Skeletal muscle tissue (tissue), 3 donors: ENCODE measurements at regions not wholly inside any gene's neighbourhood (a gene's known extent, or its start where the extent isn't known, plus 50 kb on each side); places are given as distances from the start of the nearest gene placed in this dataset.
A peak's percentile ranks its signal among the peaks of the same experiment; 100 is the strongest.
"Not testable (repeated sequence)": the region's sequence is repeated elsewhere in the genome, so short reads cannot be mapped to it uniquely, and the experiment has no call there.

ENCODE experiments used
- H3K27ac ChIP-seq: one replicate; pipeline ENCODE4 v1.7.0; 2013; ENCODE audit warnings: mild to moderate bottlenecking, low read depth, low read length, inconsistent platforms
- H3K27me3 ChIP-seq, 3 donors: one replicate each; pipeline ENCODE4 v1.7.0; 2013; ENCODE audit warnings: low read length in 3 of 3; ENCODE audit not compliant: control insufficient read depth in 3 of 3, insufficient read depth in 3 of 3
- H3K36me3 ChIP-seq, 3 donors: one replicate each; pipeline ENCODE4 v1.7.0; 2013; ENCODE audit warnings: low read length in 3 of 3; ENCODE audit not compliant: control insufficient read depth in 3 of 3, insufficient read depth in 3 of 3
- H3K4me1 ChIP-seq, 3 donors: one replicate each; pipeline ENCODE4 v1.7.0; 2013; ENCODE audit warnings: low read length in 3 of 3, mild to moderate bottlenecking in 3 of 3; ENCODE audit not compliant: control insufficient read depth in 3 of 3, insufficient read depth in 3 of 3
- H3K4me3 ChIP-seq, 3 donors: one replicate each; pipeline ENCODE4 v1.7.0; 2013; ENCODE audit warnings: low read length in 3 of 3
- H3K9ac ChIP-seq, 3 donors: one replicate each; pipeline ENCODE4 v1.7.0; 2013; ENCODE audit warnings: low read length in 3 of 3, mild to moderate bottlenecking in 3 of 3, moderate library complexity in 2 of 3, low read depth in 1 of 3
- H3K9me3 ChIP-seq, 3 donors: one replicate each; pipeline ENCODE4 v1.7.0; 2013; ENCODE audit warnings: low read length in 3 of 3; ENCODE audit not compliant: control insufficient read depth in 3 of 3
- donor health status: Osteomylitis.

- Histone ChIP-seq H3K9ac (no peak overlapping the region), H3K9me3 (no peaks in the 10 kb centered on the region), H3K4me3 (no peak overlapping the region), H3K36me3 (no peaks in the 10 kb centered on the region), H3K27me3 (no peaks in the 10 kb centered on the region), H3K4me1 (no peaks in the 10 kb centered on the region), H3K27ac (no peak overlapping the region)
Observed at GRCh38 chrX:125641405-125641804, 321.7 kb downstream of the TEX13C start.

GRCh38 chrX:125646195-125646594 lies 326.5 kb downstream of the TEX13C start:
- no peak overlapping the region for H3K9ac ChIP-seq
- H3K4me3 ChIP-seq = no peak overlapping the region
- no peaks in the 10 kb centered on the region for H3K9me3 ChIP-seq
- H3K27ac ChIP-seq = no peak overlapping the region
- H3K4me1 ChIP-seq = no peaks in the 10 kb centered on the region
- no peaks in the 10 kb centered on the region for H3K36me3 ChIP-seq
- no peaks in the 10 kb centered on the region for H3K27me3 ChIP-seq

- Histone ChIP-seq H3K36me3 (no peaks in the 10 kb centered on the region), H3K9me3 (no peaks in the 10 kb centered on the region), H3K9ac (no peak overlapping the region), H3K27me3 (no peaks in the 10 kb centered on the region), H3K4me3 (no peak overlapping the region), H3K27ac (no peak overlapping the region), H3K4me1 (no peaks in the 10 kb centered on the region)
Observed at GRCh38 chrX:125651426-125651825, 331.8 kb downstream of the TEX13C start.

- Histone ChIP-seq H3K4me3 (no peak overlapping the region), H3K4me1 (no peaks in the 10 kb centered on the region), H3K27me3 (no peaks in the 10 kb centered on the region), H3K9me3 (no peaks in the 10 kb centered on the region), H3K9ac (no peak overlapping the region), H3K27ac (no peak overlapping the region), H3K36me3 (no peaks in the 10 kb centered on the region)
Observed at GRCh38 chrX:125654501-125654900, 334.8 kb downstream of the TEX13C start.

GRCh38 chrX:125673758-125674157 lies 354.1 kb downstream of the TEX13C start:
- no peaks in the 10 kb centered on the region for H3K9me3 ChIP-seq
- H3K4me3 ChIP-seq = peak overlapping the region in 1 of 3 donors; percentile 1
- H3K36me3 ChIP-seq = no peaks in the 10 kb centered on the region
- H3K9ac ChIP-seq = no peak overlapping the region
- H3K4me1 ChIP-seq = no peaks in the 10 kb centered on the region
- H3K27me3 ChIP-seq = no peaks in the 10 kb centered on the region
- no peak overlapping the region for H3K27ac ChIP-seq

GRCh38 chrX:125678258-125678657 lies 358.6 kb downstream of the TEX13C start:
- H3K4me3 ChIP-seq = no peak overlapping the region
- H3K9me3 ChIP-seq = no peaks in the 10 kb centered on the region
- no peaks in the 10 kb centered on the region for H3K36me3 ChIP-seq
- H3K27ac ChIP-seq = no peak overlapping the region
- no peaks in the 10 kb centered on the region for H3K4me1 ChIP-seq
- no peaks in the 10 kb centered on the region for H3K27me3 ChIP-seq
- no peak overlapping the region for H3K9ac ChIP-seq

GRCh38 chrX:125680366-125680765 lies 360.7 kb downstream of the TEX13C start:
- Histone ChIP-seq H3K4me1 (no peaks in the 10 kb centered on the region), H3K4me3 (no peak overlapping the region), H3K27ac (no peak overlapping the region), H3K9me3 (no peaks in the 10 kb centered on the region), H3K36me3 (no peaks in the 10 kb centered on the region), H3K27me3 (no peaks in the 10 kb centered on the region), H3K9ac (no peak overlapping the region)

- Histone ChIP-seq H3K9me3 (no peaks in the 10 kb centered on the region), H3K36me3 (no peaks in the 10 kb centered on the region), H3K27ac (no peak overlapping the region), H3K4me1 (no peaks in the 10 kb centered on the region), H3K9ac (no peak overlapping the region), H3K27me3 (no peaks in the 10 kb centered on the region), H3K4me3 (no peak overlapping the region)
Observed at GRCh38 chrX:125681058-125681457, 361.4 kb downstream of the TEX13C start.

GRCh38 chrX:125681507-125681906 lies 361.8 kb downstream of the TEX13C start:
- Histone ChIP-seq H3K36me3 (no peaks in the 10 kb centered on the region), H3K27me3 (no peaks in the 10 kb centered on the region), H3K9ac (no peak overlapping the region), H3K4me1 (no peaks in the 10 kb centered on the region), H3K27ac (no peak overlapping the region), H3K4me3 (no peak overlapping the region), H3K9me3 (no peaks in the 10 kb centered on the region)

GRCh38 chrX:125690522-125690921 lies 370.9 kb downstream of the TEX13C start:
- H3K4me3 ChIP-seq, H3K27me3 ChIP-seq, H3K9me3 ChIP-seq, H3K27ac ChIP-seq, H3K4me1 ChIP-seq, H3K9ac ChIP-seq, H3K36me3 ChIP-seq: not testable (repeated sequence)

- no peaks in the 10 kb centered on the region for H3K36me3 ChIP-seq
- no peak overlapping the region for H3K27ac ChIP-seq
- no peaks in the 10 kb centered on the region for H3K9me3 ChIP-seq
- H3K9ac ChIP-seq = no peak overlapping the region
- H3K27me3 ChIP-seq = no peaks in the 10 kb centered on the region
- H3K4me1 ChIP-seq = no peaks in the 10 kb centered on the region
- no peak overlapping the region for H3K4me3 ChIP-seq
Observed at GRCh38 chrX:125694171-125694570, 374.5 kb downstream of the TEX13C start.
